T-helper 17 cell (primary cell): ENCODE measurements at regions not wholly inside any gene's neighbourhood (a gene's known extent, or its start where the extent isn't known, plus 50 kb on each side); places are given as distances from the start of the nearest gene placed in this dataset.
"Not testable (repeated sequence)": the region's sequence is repeated elsewhere in the genome, so short reads cannot be mapped to it uniquely, and the experiment has no call there.

ENCODE experiments used
- ATAC-seq: fragments of 150-1000 bp; cut with Tn5 transposase; 2 replicates; pipeline ENCODE4 v1.10.0; 2021; ENCODE audit warnings: mild to moderate bottlenecking, moderate library complexity
- DNase-seq, 3 donors: peaks; one replicate each; pipeline versions ENCODE4 v3.0.0 to v3.0.0-alpha.2; 2020 to 2021
- H3K9me3 ChIP-seq: one replicate; pipeline ENCODE4 v1.7.0; 2013; ENCODE audit warnings: low read length, mild to moderate bottlenecking; ENCODE audit not compliant: control insufficient read depth, poor library complexity, severe bottlenecking
- H3K27ac Mint-ChIP-seq: one replicate; pipeline ENCODE4 v1.8.0; 2022; ENCODE audit warnings: mild to moderate bottlenecking, moderate library complexity, mixed read lengths
- H3K27me3 Mint-ChIP-seq: one replicate; pipeline ENCODE4 v1.8.0; 2022; ENCODE audit warnings: mixed read lengths
- H3K36me3 Mint-ChIP-seq: one replicate; pipeline ENCODE4 v1.8.0; 2022; ENCODE audit warnings: low read depth, mixed read lengths
- H3K4me1 Mint-ChIP-seq: one replicate; pipeline ENCODE4 v1.8.0; 2022; ENCODE audit warnings: mild to moderate bottlenecking, mixed read lengths
- H3K4me3 Mint-ChIP-seq: one replicate; pipeline ENCODE4 v1.8.0; 2022; ENCODE audit warnings: mild to moderate bottlenecking, moderate library complexity, mixed read lengths

- not testable (repeated sequence) for H3K9me3 ChIP-seq, H3K4me1 Mint-ChIP-seq, H3K27ac Mint-ChIP-seq, DNase-seq, H3K4me3 Mint-ChIP-seq, H3K36me3 Mint-ChIP-seq, ATAC-seq
- H3K27me3 Mint-ChIP-seq: peaks cover 49% of the 10 kb centered on the region
Measured at GRCh38 chr14:51598924-51599600, 52.6 kb upstream of the FRMD6 start.

GRCh38 chr14:51600658-51601057 lies 51.1 kb upstream of the FRMD6 start:
- H3K36me3 Mint-ChIP-seq: no peaks in the 10 kb centered on the region
- H3K4me3 Mint-ChIP-seq: no peak overlapping the region
- no peak for ATAC-seq
- no peak overlapping the region for H3K27ac Mint-ChIP-seq
- H3K27me3 Mint-ChIP-seq: peaks cover 58% of the 10 kb centered on the region
- DNase-seq: no peak
- no peaks in the 10 kb centered on the region for H3K4me1 Mint-ChIP-seq
- no peaks in the 10 kb centered on the region for H3K9me3 ChIP-seq
